Choroid plexus epithelial cell (primary cell): ENCODE measurements at regions not wholly inside any gene's neighbourhood (a gene's known extent, or its start where the extent isn't known, plus 50 kb on each side); places are given as distances from the start of the nearest gene placed in this dataset.

Experiments
- DNase-seq: peaks from one replicate; pipeline ENCODE4 v3.0.0-alpha.2; 2010; ENCODE audit warnings: low read depth
- H3K4me3 ChIP-seq: 2 replicates; pipeline ENCODE4 v1.5.1; 2011; ENCODE audit warnings: low read depth, mild to moderate bottlenecking, control low read depth, low read length, moderate library complexity
- TF ChIP-seq, protein P1 (sequence below): conservative IDR thresholded peaks from 2 replicates; pipeline ENCODE4 v1.5.1; 2011; ENCODE audit warnings: low read depth, mild to moderate bottlenecking, control low read depth, inconsistent platforms, low read length, moderate library complexity

DNA sequence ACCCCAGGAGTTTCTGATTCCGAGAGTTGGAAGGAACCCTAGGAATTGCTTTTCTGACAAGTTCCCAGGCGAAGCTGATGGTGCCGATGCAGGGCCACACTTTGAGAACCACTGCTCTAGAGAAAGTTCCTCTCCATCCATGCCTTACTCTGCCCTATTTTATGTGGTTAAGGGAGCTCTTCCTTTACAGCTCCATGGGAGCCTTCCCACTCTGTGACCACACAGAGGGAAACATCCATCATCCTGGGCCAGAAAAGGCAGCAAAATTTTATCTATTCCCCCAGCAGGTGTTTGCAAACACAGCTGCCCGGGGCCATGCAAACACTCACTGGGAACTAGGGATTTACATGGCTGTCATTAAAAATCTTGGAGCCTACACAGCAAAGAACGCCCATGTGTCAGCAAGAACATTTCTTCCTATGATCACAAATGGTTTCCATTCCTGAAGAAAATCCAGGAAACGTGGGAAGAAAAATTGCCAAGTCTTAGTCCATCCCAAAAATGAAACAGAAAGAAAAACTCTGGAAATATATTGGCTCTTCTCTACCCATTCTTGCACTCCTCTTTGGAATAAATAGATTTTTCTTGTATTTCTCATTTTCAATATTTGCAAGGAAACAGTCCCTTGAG, 252.7 kb downstream of the PMP22 start:
- TF ChIP-seq, protein P1, sequence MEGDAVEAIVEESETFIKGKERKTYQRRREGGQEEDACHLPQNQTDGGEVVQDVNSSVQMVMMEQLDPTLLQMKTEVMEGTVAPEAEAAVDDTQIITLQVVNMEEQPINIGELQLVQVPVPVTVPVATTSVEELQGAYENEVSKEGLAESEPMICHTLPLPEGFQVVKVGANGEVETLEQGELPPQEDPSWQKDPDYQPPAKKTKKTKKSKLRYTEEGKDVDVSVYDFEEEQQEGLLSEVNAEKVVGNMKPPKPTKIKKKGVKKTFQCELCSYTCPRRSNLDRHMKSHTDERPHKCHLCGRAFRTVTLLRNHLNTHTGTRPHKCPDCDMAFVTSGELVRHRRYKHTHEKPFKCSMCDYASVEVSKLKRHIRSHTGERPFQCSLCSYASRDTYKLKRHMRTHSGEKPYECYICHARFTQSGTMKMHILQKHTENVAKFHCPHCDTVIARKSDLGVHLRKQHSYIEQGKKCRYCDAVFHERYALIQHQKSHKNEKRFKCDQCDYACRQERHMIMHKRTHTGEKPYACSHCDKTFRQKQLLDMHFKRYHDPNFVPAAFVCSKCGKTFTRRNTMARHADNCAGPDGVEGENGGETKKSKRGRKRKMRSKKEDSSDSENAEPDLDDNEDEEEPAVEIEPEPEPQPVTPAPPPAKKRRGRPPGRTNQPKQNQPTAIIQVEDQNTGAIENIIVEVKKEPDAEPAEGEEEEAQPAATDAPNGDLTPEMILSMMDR, result no peak
- H3K4me3 ChIP-seq, result no peak overlapping the region
- no peak for DNase-seq

DNA sequence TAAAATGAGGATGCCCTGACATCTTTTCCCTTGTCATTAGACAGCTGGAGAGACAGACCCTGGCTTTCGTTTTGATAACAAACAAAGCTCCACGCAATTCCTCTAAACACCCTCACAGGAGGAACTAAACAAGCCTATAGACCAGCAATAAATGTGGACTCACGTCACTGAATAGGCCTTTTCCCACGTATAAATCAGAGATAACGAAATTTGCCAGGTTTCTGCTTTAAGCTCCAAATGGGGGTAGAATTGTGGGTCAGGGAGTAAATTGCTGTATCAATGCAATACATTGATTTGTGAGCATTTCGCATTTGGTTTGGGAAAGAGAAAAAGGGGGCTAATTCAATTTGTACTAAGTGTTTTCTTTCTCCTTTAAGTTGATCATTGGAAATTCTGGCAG, 256.0 kb downstream of the PMP22 start:
- no peak overlapping the region for H3K4me3 ChIP-seq
- TF ChIP-seq, protein P1, result no peak
- DNase-seq, result no peak

DNA sequence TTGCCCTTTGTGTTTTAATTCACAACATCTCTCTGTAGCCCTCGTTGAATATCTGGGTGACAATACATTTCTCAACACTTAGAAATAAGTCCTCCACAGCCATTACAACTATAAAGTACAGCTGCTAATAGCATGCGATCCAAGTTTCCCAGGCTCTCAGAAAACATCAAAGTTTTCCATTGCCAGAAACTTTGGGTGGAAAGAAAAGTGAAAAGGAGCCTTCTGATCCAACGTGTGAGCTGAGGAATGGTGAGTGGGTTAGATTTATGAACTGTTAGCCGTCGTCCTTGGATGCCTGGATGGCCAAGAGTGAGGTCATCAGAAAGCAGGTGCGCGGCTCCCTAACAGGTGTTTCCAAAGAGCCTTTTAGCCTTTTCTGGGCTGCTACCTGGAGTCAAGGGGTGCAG, 258.0 kb downstream of the PMP22 start:
- DNase-seq, result no peak
- H3K4me3 ChIP-seq, result no peak overlapping the region
- TF ChIP-seq, protein P1, result no peak

DNA sequence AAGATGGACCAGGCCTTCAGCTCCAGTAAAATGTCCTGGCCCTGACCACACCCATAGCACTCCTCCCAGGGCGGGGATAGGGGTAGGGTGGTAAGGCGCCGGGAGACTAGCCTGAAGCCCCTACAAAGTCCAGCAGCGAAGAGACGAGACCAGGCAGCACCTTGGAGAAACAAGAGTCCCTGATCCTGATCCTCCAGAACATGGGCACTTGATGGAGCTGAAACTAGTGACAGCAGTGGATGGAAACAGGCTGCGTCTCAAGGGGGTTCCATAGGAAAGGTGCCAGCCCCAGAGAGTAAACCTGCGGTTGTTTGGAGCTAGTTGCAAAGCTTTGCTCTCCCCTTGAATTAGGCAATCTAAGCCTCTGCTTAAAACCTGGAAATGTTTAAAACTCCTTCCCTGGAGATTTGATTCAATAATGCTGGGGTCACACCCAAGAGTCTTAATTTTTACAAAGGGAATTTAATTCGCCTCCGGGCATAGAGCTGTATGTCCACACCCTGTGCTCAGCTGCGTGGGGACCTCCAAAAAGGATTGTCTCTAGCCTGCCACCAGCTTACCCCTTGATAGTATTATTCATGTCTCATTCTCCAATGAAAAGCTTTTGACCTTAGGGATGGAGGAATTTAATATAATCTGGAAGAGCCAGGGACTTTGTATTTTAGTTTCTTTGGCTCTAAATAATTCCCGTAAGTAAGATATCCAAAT, 258.6 kb downstream of the PMP22 start:
- TF ChIP-seq, protein P1, result no peak
- DNase-seq, result no peak
- no peak overlapping the region for H3K4me3 ChIP-seq

DNA sequence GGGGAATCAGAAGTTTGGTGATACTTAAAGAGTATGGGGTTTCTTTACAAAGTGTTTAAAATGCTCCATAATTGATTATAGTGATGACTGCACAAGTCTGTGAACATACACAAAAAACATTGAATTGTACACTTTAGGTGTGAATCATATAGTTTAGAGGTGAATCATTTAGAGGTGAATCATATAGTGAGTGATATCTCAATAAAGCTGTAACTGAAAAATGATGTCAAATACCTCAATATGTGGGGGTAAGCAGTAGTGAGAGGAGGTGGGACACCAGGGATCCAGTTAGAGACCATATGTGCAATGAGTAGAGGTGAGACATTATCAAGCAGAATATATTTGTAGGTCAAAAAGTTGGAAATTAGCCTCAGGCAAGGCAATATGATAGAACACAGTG, 264.5 kb downstream of the PMP22 start:
- TF ChIP-seq, protein P1, result no peak
- H3K4me3 ChIP-seq, result no peak overlapping the region
- DNase-seq, result no peak

DNA sequence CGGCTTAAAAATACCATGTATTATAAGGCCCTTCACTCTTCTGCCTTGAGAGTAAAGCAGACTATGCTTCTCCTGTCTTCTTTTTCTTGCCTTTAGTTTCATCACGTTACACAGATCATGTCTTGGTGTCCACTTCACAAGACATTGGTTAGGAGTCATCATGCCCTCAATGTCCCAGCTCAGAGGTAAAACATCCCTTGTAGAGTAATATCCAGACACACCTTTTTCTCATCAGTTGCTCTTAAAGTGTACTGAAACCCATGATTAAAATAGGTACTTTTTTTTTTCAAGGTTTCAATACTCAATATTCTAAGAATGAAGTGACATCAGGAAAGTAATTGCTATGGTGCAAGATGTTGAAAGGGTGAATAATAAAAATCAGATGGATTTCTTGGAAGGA, 267.8 kb downstream of the PMP22 start:
- TF ChIP-seq, protein P1, result no peak
- no peak for DNase-seq
- H3K4me3 ChIP-seq, result no peak overlapping the region

DNA sequence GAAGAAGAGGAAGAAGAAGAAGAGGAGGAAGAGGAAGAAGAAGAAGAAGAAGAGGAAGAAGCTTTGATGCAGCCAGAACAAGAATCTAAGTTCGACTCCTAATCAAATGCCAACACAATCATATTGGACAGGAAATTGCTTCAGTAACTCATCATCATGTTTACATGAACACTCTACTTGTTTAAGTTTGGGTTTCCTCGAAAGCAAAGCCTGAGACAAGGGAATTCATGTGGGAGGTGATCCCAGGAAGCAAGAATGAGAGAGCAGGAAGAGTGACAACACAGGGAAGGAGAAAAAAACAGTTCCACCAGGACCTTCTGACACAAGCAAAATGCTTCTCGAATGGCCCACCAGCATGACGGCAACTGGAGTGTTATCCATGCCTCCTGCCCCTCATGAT, 279.0 kb downstream of the PMP22 start:
- TF ChIP-seq, protein P1, result no peak
- no peak overlapping the region for H3K4me3 ChIP-seq
- peak; percentile 6 for DNase-seq
